Duodenal mucosa (tissue), 2 donors: ENCODE measurements at regions not wholly inside any gene's neighbourhood (a gene's known extent, or its start where the extent isn't known, plus 50 kb on each side); places are given as distances from the start of the nearest gene placed in this dataset.

Source experiments
- H3K27ac ChIP-seq: one replicate; pipeline ENCODE4 v1.7.0; 2013; ENCODE audit warnings: low read depth, low read length
- H3K27me3 ChIP-seq, 2 donors: one replicate each; pipeline ENCODE4 v1.7.0; 2013; ENCODE audit warnings: low read length in 2 of 2, control low read depth in 1 of 2; ENCODE audit not compliant: insufficient read depth in 2 of 2, control insufficient read depth in 1 of 2
- H3K36me3 ChIP-seq, 2 donors: one replicate each; pipeline ENCODE4 v1.7.0; 2013; ENCODE audit warnings: low read length in 2 of 2, control low read depth in 1 of 2; ENCODE audit not compliant: insufficient read depth in 2 of 2, control insufficient read depth in 1 of 2
- H3K4me1 ChIP-seq, 2 donors: one replicate each; pipeline ENCODE4 v1.7.0; 2013; ENCODE audit warnings: low read length in 2 of 2, control low read depth in 1 of 2; ENCODE audit not compliant: insufficient read depth in 2 of 2, control insufficient read depth in 1 of 2
- H3K4me3 ChIP-seq, 2 donors: one replicate each; pipeline ENCODE4 v1.7.0; 2013; ENCODE audit warnings: low read length in 2 of 2, low read depth in 1 of 2
- H3K9ac ChIP-seq, 2 donors: one replicate each; pipeline ENCODE4 v1.7.0; 2013; ENCODE audit warnings: low read length in 2 of 2, low read depth in 1 of 2
- H3K9me3 ChIP-seq, 2 donors: one replicate each; pipeline ENCODE4 v1.7.0; 2013; ENCODE audit warnings: low read length in 2 of 2, control low read depth in 1 of 2; ENCODE audit not compliant: control insufficient read depth in 1 of 2

DNA sequence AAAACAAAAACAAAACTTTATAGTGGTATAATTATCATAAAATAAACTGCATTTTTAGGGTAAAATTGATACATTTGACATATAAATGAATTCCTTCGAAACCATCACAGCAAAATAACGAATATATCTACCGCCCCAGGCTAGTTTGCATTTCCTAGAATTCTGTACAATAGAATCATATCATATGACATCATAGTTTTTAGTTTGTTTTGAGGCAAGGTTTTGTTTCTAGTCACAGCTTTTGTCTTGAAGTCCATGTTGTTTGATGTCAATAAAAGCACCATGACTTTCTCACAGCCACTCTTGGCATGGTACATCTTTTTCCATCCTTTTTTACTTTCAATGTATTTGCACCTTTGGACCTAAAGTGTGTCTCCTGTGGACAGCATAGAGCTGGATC is 102.9 kb downstream of the FOXL3 start:
- H3K4me3 ChIP-seq, result no peak overlapping the region
- no peak overlapping the region for H3K9ac ChIP-seq
- peaks cover 0 to 3% of the 10 kb centered on the region in 2 donors for H3K4me1 ChIP-seq
- no peaks in the 10 kb centered on the region for H3K36me3 ChIP-seq
- H3K27me3 ChIP-seq, result no peaks in the 10 kb centered on the region
- no peak overlapping the region for H3K27ac ChIP-seq
- H3K9me3 ChIP-seq, result peaks cover 3 to 7% of the 10 kb centered on the region in 2 donors

DNA sequence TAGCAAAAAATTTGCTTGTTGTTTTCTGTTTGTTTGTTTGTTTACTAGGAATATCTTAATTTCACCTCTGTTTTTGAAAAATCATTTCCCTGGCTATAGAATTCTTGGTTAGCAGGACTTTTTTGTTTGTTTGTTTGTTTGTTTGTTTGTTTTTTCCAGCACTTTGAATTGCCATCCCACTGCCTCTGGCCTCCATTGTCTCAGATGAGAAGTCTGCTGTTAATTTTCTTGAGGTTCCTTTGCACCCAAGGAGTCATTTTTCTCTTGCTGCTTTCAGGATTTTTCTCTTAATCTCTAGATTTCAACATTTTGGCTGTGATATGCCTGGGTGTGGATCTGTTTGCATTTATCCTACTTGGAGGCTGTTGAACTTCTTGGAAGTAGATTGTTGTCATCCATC is 105.7 kb downstream of the FOXL3 start:
- Histone ChIP-seq H3K27ac (no peak overlapping the region), H3K4me1 (no peaks in the 10 kb centered on the region), H3K9ac (no peak overlapping the region), H3K4me3 (no peak overlapping the region), H3K36me3 (no peaks in the 10 kb centered on the region), H3K9me3 (peaks cover 8 to 16% of the 10 kb centered on the region in 2 donors), H3K27me3 (no peaks in the 10 kb centered on the region)

DNA sequence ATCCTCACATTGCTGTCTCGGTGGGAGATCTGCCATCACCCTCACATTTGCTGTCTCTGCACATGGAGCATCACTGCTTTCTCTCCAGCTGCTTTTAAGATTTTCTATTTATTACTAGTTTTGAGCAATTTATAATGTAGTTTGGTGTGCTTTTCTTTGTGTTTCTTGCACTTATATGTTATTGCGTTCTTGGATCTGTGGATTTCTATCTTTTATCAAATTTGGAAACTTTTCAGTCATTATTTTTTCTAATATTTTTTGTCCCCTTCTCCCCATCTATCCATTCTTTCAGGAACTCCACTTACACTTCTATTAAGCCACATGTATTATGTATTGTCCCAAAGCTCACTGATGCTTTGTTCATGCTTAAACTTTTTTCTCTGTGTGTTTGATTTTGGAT is 108.9 kb downstream of the FOXL3 start:
- no peaks in the 10 kb centered on the region for H3K4me1 ChIP-seq
- no peak overlapping the region for H3K9ac ChIP-seq
- no peak overlapping the region for H3K4me3 ChIP-seq
- no peaks in the 10 kb centered on the region for H3K36me3 ChIP-seq
- no peak overlapping the region for H3K27ac ChIP-seq
- no peaks in the 10 kb centered on the region for H3K27me3 ChIP-seq
- peaks cover 8 to 16% of the 10 kb centered on the region in 2 donors for H3K9me3 ChIP-seq

DNA sequence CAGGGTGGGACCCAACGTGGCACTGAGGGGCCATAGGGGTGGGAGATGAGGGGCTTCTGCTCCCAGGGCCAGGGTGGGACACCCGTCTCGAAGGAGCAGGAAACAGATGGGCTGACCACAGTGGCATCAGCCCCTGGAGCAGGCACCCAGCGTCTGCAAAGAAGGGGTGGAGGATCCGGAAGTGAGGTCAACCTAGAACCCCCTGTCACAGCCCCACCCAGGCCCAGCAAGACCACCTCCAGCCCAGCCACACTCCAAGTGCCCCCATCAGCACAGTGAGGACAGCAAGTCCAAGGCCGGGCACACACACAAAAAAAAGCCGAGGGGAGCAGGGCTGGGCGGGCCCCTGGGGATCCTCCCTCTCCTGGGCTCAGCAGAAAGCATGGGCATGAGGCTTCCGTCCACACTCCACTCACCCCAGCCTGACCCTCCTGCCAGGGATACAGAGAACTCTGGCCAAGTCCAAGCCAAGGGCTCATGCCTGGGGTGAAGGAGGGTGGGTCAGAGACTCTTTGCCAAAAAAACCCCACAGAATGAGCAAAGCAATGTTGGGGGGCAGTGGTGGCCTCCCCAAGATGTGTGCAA is 111.0 kb downstream of the FOXL3 start:
- Histone ChIP-seq H3K9me3 (peaks cover 5 to 13% of the 10 kb centered on the region in 2 donors), H3K4me3 (no peak overlapping the region), H3K27me3 (no peaks in the 10 kb centered on the region), H3K27ac (no peak overlapping the region), H3K9ac (no peak overlapping the region), H3K36me3 (no peaks in the 10 kb centered on the region), H3K4me1 (no peaks in the 10 kb centered on the region)

DNA sequence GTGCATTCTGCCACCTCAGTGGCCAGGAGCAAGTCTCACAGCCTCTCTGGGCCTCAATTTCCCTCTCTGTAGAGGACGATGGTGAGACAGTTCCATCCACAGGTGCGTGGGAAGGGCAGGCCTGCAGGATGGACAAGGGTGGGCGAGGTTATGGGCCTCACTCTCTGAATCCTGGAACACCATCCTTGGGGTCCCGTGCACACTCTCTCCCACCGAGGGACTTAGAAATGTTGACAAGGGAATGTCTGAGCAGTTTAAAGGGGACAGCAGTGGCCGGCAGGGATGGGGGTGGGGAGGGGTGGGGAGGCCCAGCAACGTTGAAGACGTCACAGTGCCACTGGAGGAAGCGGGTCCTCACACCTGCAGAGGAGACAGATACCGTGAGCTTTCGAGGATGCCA is 111.5 kb downstream of the FOXL3 start:
- no peak overlapping the region for H3K27ac ChIP-seq
- H3K4me1 ChIP-seq, result no peaks in the 10 kb centered on the region
- no peak overlapping the region for H3K9ac ChIP-seq
- H3K36me3 ChIP-seq, result no peaks in the 10 kb centered on the region
- H3K4me3 ChIP-seq, result no peak overlapping the region
- H3K9me3 ChIP-seq, result peaks cover 5 to 9% of the 10 kb centered on the region in 2 donors
- H3K27me3 ChIP-seq, result no peaks in the 10 kb centered on the region

DNA sequence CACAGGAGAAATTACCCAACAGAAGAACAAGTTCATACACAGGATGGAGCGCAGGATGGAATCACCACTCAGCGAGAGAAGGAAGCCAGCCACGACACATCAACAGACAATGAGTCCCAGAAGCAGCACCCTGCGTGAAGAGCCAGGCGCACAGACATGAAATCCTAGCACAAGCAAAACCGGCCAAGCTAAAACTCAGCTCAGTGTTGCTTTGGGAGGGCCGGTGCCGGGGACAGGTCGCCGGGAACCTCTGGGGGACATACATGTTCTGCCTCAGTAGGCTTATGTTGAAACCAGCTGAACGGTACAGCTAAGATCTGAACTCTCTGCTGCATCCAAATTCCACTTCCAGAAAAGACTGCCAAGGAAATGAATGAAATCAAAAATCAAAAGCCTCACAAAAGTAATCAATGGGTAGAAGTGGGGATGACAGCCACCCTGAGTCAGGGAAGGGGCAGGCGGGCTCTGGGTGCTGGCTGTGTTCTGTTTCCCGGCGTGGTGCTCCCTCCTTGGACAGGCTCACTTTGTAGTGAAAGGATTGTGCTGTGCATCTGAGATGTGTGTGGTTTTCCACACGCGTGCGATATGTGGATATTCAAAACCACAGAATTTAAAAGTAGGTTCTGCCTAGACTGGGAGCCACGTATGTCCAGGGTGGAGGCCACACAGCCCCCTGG is 114.7 kb downstream of the PDGFA start:
- Histone ChIP-seq H3K9ac (no peak overlapping the region), H3K27me3 (no peaks in the 10 kb centered on the region), H3K27ac (no peak overlapping the region), H3K36me3 (no peaks in the 10 kb centered on the region), H3K9me3 (no peaks in the 10 kb centered on the region), H3K4me1 (no peaks in the 10 kb centered on the region), H3K4me3 (no peak overlapping the region)

DNA sequence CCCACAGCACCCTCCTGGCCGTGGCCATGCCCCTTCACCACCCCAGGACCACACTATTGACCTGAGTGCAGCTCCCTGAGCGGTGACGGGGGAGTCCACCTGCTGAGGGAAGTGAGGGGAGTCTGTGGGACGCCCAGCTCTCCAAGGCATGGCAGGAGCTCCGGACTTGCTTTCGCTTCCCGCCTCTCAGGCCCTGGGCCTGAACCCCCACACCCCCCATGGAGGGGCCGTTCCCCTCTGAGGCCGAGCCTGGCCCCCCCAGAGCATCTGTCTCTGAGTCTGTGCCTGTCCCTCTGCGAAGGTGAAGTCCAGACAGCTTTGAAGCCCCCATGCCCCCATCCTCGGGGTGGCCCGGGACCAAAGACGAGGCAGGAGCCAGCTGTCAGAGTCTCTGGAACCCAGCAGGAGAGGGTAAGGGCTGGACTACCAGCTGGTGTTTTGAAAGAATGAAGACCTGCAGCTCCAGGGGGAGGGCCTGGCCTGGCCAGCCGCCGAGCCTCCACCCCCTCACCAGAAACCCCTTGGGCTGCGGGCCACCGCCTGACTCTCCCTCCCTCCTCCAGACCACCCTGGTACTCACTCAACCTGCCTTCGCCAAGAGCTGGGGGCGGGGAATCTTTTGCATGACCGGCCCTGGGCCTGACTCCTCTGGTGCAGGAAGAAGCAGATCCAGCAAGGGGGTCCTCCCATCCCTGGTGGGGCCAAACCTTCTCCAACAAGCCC is 114.0 kb downstream of the PDGFA start:
- no peak overlapping the region for H3K4me3 ChIP-seq
- H3K9ac ChIP-seq, result no peak overlapping the region

DNA sequence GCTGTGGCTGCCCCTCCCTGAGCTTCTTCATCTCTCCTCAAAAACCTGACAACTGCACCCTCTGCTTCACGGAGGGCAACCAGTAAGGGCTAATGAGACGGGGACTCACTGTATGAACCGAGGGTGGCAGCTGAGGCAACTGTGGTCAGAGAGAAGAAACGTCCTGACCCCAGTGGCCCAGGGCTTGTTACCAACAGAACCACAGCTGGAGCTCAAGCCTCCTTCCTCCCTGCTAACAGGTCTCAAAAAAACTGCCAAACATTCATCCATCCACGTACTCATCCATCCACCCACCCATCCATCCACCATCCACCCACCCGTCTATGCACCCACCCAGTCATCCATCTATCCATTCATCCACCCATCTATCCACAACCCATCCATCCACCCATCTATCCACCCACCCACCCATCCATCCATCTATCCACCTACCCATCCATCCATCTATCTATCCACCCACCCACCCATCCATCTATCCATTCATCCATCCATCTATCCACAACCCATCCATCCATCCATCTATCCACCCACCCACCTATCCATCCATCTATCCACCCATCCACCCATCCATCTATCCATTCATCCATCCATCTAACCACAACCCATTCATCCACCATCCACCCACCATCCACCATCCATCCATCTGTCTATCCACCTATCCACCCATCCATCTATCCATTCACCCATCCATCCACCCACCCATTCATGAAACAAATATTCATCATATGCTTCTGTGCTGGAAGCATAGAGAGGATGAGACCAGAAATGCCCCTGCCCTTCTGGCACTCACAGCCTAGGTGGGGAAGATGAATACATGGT is 111.7 kb downstream of the PDGFA start:
- Histone ChIP-seq H3K27ac (no peak overlapping the region), H3K9ac (no peak overlapping the region), H3K27me3 (no peaks in the 10 kb centered on the region), H3K4me1 (no peaks in the 10 kb centered on the region), H3K4me3 (no peak overlapping the region), H3K36me3 (no peaks in the 10 kb centered on the region), H3K9me3 (no peaks in the 10 kb centered on the region)

More for the DNA sequence above, 114.0 kb downstream of the PDGFA start:
- H3K36me3 ChIP-seq, result no peaks in the 10 kb centered on the region
- H3K27ac ChIP-seq, result no peak overlapping the region
- no peaks in the 10 kb centered on the region for H3K27me3 ChIP-seq
- no peaks in the 10 kb centered on the region for H3K9me3 ChIP-seq
- H3K4me1 ChIP-seq, result no peaks in the 10 kb centered on the region

DNA sequence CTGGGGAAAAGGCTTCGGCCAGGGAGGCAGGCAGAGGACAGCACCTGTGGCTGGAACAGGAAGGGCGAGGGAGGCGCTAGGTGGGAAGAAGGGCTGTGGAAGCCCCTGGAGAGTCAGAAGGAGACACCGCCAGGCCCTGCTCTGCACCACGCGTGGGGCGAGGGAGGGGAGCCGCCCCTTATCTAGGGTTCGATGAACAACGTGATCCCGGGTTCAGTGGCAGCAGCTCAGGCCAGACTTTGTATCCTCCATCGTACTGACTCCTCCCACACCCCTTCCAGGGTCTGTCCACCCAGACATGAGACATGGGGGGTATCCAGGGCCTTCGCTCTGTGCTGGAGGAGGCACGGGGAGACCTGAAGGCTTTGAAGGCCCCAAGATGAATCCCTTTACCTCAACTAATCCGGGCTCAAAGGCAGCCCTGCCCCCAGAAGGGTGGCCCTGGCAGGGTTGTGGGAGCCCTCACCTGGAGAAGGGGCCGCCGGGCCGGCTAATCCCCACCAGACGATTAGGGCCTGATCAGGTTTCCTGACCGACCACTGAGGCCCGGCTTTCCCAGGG is 110.8 kb downstream of the PDGFA start:
- H3K36me3 ChIP-seq, result no peaks in the 10 kb centered on the region
- no peaks in the 10 kb centered on the region for H3K4me1 ChIP-seq
- no peak overlapping the region for H3K27ac ChIP-seq

More for the DNA sequence above, 110.8 kb downstream of the PDGFA start:
- no peaks in the 10 kb centered on the region for H3K27me3 ChIP-seq
- no peak overlapping the region for H3K4me3 ChIP-seq
- H3K9me3 ChIP-seq, result no peaks in the 10 kb centered on the region
- H3K9ac ChIP-seq, result no peak overlapping the region
